ENCODE measurements at regions not wholly inside any gene's neighbourhood (a gene's known extent, or its start where the extent isn't known, plus 50 kb on each side); places are given as distances from the start of the nearest gene placed in this dataset.

GRCh38 chr20:43836790-43837189 lies 77.9 kb upstream of the TOX2 start:
- intact Hi-C loops (cut with DNase I; ENCODE audit: low total_unique reads), result no loop called here
- no peak for TF ChIP-seq POLR2A (IDR thresholded peaks at IDR 0.05)
- TF ChIP-seq EP300 (IDR thresholded peaks at IDR 0.05), result no peak
- TF ChIP-seq POLR2AphosphoS5 (IDR thresholded peaks at IDR 0.05), result no peak
- TF ChIP-seq CTCF (IDR thresholded peaks at IDR 0.05), result no peak
- WGBS, 5 donors, result 78 to 87% (median 80%) methylated on average over 6 of the region's 6 CpGs
- Histone ChIP-seq H3K36me3 (no peaks in the 10 kb centered on the region), H3K4me1 (no peaks in the 10 kb centered on the region), H3K27me3 (peaks cover 0 to 26% (median 0%) of the 10 kb centered on the region in 3 donors), H3K4me3 (no peak overlapping the region), H3K27ac (no peak overlapping the region), H3K9me3 (peaks cover 0 to under 1% (median 0%) of the 10 kb centered on the region in 4 donors)
- no peak for DNase-seq

GRCh38 chr20:43835944-43836508 lies 78.6 kb upstream of the TOX2 start:
- Histone ChIP-seq H3K27ac (no peak overlapping the region), H3K4me3 (no peak overlapping the region), H3K4me1 (no peaks in the 10 kb centered on the region), H3K36me3 (no peaks in the 10 kb centered on the region), H3K9me3 (peaks cover 0 to 8% (median 5%) of the 10 kb centered on the region in 4 donors), H3K27me3 (peaks cover 0 to 26% (median 0%) of the 10 kb centered on the region in 3 donors)
- intact Hi-C loops (cut with DNase I; ENCODE audit: low total_unique reads), result no loop called here
- TF ChIP-seq POLR2A (IDR thresholded peaks at IDR 0.05) (no peak), CTCF (IDR thresholded peaks at IDR 0.05) (no peak), EP300 (IDR thresholded peaks at IDR 0.05) (no peak), POLR2AphosphoS5 (IDR thresholded peaks at IDR 0.05) (no peak)
- 81 to 93% (median 86%) methylated on average over 8 of the region's 8 CpGs for WGBS, 5 donors
- no peak for DNase-seq

GRCh38 chr20:43833511-43834395 lies 80.9 kb upstream of the TOX2 start:
- no peak overlapping the region for H3K27ac ChIP-seq
- TF ChIP-seq EP300 (IDR thresholded peaks at IDR 0.05) (no peak), POLR2A (IDR thresholded peaks at IDR 0.05) (no peak)
- WGBS, 5 donors, result 78 to 91% (median 82%) methylated on average over 5 to 6 of the region's 6 CpGs
- H3K9me3 ChIP-seq, result peaks cover 0 to 19% (median 13%) of the 10 kb centered on the region in 4 donors
- peaks cover 0 to 33% (median 0%) of the 10 kb centered on the region in 3 donors for H3K27me3 ChIP-seq
- no peak overlapping the region for H3K4me3 ChIP-seq
- intact Hi-C loops (cut with DNase I; ENCODE audit: low total_unique reads), result no loop called here
- no peak for DNase-seq
- no peaks in the 10 kb centered on the region for H3K4me1 ChIP-seq
- no peaks in the 10 kb centered on the region for H3K36me3 ChIP-seq

GRCh38 chr20:43832961-43833360 lies 81.7 kb upstream of the TOX2 start:
- H3K9me3 ChIP-seq, result peaks cover 0 to 19% (median 13%) of the 10 kb centered on the region in 4 donors
- TF ChIP-seq CTCF (IDR thresholded peaks at IDR 0.05) (no peak), POLR2AphosphoS5 (IDR thresholded peaks at IDR 0.05) (no peak), POLR2A (IDR thresholded peaks at IDR 0.05) (no peak), EP300 (IDR thresholded peaks at IDR 0.05) (no peak)
- no peak overlapping the region for H3K4me3 ChIP-seq
- no peak overlapping the region for H3K27ac ChIP-seq
- H3K4me1 ChIP-seq, result no peaks in the 10 kb centered on the region
- DNase-seq, result no peak
- 63 to 80% (median 78%) methylated on average over 4 of the region's 4 CpGs for WGBS, 5 donors
- intact Hi-C loops (cut with DNase I; ENCODE audit: low total_unique reads), result no loop called here
- H3K27me3 ChIP-seq, result peaks cover 0 to 29% (median 0%) of the 10 kb centered on the region in 3 donors
- H3K36me3 ChIP-seq, result no peaks in the 10 kb centered on the region
